HG02678 (cell line): ENCODE measurements at regions not wholly inside any gene's neighbourhood (a gene's known extent, or its start where the extent isn't known, plus 50 kb on each side); places are given as distances from the start of the nearest gene placed in this dataset.
"Not testable (repeated sequence)": the region's sequence is repeated elsewhere in the genome, so short reads cannot be mapped to it uniquely, and the experiment has no call there.

ENCODE experiments used
- ATAC-seq: cut with Tn5 transposase; IDR thresholded peaks from one replicate; pipeline ENCODE4 v1.9.1; 2021; ENCODE audit warnings: mild to moderate bottlenecking, moderate library complexity; ENCODE audit not compliant: unreplicated experiment

DNA sequence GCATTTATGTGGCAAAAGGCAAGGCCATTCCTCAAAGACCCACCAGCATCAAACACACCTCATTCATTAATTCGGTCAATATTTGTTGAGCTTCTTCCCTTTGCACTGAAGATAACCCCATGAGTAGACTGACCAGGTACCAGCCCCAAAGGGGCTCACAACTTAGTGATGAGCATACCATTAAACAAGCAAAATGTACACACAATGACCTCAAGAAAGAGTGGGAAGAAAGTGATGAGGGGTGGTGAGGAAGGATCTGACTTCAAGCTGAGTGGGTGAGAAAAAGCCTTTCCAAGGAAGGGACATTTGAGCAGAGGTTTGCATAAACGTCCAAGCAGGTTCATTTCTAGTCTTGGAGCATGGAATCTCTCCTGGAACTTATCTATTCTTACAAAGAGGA is 562.5 kb downstream of the TOX3 start:
- no peak for ATAC-seq

DNA sequence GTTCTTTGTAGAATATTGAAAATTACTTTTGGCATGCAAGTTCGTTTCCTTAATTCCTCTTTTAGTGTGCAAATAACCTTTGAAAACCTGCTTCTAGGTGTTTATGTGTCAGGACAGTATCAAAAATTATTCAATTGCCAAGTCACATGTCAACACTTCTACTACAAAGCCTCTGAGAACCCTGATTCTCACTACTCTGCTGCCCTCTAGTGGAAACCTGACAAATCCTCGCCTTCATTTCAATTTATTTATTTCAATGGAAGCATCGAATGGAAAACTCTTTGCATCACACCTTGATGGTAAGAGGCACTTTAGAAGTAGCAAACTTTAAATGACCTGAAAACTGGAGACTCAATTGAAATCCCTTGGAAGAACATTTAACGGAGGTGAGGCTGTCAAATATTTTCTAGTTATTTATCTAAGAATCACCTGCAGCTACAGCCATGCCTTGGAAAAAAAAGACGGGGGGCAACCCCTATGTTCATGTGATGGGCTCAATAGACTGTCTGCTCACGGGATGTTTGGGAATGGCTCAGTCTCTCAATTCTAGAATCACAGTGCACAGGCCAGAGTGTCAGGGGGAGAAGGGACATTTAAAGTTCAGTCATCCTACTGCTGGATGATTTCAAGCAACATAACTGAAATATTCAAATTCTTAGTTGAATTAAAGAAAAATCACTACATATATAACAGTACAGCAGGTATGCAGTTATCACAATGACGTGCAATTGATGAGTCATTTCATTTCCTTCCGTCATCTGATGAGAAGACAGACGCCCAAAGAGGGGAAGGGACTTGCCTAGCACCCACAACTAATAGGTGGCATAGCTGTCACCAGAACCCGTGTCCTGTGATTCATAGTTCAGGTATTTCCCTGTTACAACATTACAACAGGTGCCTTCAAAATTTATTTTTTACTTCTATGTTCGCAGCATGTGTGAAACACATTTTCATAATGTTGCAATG is 563.9 kb downstream of the TOX3 start:
- no peak for ATAC-seq

DNA sequence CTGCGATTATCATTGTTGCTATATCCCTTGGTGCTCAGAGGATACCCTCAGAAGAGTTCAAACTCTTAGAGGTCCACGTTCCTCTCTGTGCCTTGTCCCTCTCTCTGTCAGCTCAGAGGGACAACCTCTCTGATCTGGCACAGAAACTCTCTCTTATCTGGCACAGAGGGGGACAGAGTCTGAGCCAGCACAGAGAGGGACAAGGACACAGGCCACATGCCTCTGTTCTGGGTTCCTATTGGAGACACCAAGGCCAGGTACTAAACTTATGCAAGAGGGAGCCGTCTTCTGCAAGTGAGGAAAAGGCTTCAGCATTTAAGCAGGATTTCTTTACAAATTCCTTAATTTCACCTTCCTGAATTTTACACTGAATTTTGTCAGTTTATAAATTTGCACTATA is 565.2 kb downstream of the TOX3 start:
- ATAC-seq: no peak

DNA sequence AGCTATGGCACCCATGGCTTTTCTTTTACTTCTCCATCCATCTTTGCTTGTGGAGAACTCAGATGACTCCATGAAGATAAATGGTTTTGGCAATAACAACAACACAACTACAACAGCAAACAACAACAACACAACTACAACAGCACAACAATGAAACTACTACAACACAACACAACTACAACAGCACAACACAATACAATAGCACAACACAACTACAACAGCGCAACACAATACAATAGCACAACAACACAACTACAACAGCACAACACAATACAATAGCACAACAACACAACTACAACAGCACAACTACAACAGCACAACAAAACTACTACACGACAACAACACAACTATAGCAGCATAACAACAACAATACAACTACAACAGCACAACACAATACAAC is 569.4 kb downstream of the TOX3 start:
- not testable (repeated sequence) for ATAC-seq

DNA sequence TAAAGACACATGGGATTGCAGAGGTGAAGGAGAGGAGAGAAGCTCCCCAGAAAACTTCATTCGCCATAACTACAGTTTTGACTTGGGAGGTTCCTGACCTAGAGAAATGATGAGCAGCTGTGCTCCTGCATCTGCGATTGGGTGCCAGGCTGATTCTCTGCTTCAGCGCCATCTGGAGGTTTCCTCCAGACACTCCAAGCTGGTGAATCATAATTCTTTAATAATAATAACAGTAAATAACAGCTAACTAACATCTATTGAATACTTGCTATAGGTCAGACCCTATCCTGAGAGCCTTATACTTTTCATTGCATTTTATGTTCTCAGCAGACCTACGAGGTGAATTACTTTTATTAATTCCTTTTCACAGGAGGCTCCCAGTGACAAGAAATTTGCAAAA is 575.8 kb downstream of the TOX3 start:
- no peak for ATAC-seq

DNA sequence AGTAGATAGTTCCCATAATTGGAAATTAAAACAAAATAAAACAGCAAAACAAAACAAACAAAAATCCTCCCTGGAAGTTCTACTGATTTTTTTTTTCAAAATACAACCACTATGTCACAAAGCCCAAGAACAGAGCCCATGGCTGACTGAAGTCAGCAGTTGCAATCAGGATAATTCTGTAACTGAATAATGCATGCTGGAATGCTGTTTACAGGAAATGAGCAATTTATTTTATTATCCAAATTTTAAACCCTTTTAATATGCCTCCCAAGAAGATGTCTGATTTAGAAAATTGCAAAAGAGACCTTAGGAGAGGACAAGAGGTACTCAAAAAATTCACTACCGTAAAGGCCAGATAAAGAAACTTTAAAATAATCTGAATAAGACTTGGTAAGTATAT is 578.2 kb downstream of the TOX3 start:
- ATAC-seq: no peak

DNA sequence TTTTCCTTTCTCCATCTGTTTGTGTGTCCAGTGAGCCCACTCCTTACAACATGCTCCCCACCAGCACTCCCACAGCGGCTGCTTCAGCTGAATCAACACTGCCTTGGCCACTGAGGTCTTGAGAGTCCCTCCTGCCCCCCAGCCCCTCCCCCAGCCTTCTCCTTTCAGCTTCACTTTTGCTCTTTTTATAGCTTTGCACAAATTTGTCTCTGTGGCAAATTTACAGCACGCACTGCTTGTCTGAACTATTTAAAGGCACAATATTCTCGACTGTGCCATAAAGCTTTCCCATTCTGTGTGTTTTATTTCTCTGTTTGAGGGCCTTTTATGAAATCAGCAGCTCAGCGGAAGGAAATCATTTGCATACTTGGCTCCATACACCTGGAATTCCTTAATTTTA is 579.3 kb downstream of the TOX3 start:
- no peak for ATAC-seq

DNA sequence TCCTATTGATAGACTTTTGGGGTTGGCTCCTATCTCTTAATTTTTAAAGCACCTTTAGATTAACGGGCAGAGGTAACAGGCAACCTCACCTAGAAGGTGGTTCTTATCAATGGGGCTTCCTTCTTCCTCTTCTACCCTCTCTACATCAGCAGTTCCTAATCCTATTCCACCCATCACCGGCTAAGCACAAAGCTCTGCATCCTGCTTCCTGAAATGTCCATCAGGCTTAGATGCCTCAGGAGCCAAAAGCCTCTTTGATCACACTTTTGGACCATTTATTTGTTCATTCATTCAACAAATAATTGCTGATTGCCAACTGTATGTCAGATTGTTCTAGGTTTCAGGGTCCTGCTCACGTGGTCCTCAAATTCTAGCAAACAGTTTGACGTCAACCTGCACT is 586.0 kb downstream of the TOX3 start:
- ATAC-seq: no peak

DNA sequence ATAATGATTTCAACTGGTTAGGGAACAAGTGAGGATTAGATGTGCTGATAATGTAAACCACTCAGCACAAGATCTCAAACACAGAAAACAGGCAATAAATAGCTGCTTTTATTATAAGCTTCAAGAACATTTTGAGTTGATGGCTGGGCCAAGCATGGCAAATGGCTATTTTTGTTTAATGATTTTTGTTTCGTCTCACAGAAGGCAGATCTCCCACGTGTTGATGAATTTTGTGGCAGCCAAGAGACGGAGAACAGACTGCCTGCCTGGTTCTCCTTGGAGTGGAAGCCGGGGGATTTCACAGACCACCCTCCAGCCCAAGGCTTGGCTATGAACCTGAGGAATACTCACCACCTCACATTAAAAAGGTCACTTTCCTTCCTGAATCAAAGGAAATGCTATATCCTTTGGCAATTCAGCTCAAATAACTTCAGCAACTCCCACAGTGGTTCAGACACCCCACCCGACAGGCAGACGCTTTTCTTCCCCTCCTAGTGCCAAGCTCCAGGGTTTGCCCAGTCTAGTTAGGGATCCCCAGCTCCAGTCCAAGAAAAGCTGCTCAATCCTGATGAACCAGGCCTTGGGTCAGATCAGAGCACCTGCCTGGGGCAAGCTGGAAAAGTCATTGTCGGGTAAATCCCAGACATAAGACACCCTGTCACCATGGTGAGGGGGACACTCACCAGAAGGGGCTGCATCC is 593.5 kb downstream of the TOX3 start:
- ATAC-seq: no peak

DNA sequence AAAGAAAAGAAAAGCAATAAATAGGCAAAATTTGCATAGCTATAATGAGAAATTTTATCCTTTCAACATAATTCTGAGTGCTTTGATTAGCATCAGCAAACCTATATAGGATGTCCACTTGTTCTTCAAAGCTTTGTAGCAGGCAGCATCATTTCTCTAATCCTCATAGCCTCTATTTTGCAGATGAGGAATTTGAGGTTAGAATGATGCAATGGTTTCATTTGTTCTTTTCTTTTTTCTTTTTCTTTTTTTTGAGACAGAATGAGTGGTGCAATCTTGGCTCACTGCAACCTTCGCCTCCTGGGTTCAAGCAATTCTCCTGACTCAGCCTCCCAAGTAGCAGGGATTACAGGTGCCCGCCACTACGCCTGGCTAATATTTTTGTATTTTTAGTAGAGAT is 594.4 kb downstream of the TOX3 start:
- no peak for ATAC-seq

DNA sequence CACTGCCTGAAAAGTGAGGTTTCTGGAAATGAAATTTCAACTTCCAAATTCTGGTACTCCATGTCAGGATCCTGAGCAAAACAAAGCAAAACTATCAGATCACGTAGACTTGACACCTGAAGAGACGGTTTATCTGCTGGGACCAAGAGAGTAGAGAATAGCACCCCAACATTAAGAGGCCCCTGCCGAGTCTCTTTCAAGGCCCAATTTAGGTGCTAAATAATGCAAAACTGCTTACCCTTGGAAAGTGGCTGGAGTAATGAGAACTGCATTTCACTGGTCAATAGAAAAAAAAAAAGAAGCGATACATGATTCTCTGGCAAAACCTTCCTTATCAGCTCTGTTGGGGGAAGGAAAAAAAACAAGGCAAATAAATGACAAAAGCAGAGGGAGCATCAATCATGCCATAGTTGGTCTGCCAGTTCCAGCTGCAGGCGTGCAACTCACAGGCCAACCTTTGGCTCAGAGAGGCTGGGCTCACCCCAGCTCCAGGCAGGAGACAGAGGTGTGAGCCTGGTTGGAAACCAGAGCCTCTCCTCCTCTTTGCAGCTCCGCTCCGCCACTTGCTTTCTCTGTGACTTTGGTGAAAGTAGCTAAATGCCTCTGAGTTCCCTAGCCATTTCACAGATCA is 595.2 kb downstream of the TOX3 start:
- no peak for ATAC-seq

DNA sequence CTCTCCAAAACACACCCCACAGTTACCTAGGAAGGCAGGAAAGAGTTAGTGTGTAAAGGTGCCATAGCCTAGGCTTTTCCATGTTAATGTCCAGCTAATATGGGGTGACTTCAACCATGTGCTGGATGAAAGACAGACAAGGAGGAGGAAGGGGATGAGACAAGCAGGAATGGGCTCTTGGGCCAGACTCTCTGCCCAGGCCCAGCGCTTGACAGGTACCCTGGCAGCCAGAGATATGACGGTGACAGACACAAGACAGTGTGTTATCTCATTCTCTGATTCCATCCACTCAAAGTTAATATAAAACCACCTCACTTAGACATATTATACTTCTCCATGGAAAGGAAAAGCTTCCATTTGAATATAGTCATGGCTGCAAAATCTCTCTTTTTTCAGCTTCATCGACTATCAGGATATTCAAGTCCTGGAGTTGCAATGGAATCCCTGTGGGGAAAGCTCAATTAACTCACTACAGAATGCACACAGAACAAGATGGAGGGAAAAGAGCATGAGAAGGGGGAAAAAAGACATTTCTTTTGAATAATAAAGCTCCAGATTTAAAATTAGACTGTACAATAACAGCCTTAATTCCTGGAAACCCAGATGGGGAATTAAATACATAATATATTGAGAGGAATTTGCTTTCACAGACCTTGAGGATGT is 596.7 kb downstream of the TOX3 start:
- no peak for ATAC-seq

DNA sequence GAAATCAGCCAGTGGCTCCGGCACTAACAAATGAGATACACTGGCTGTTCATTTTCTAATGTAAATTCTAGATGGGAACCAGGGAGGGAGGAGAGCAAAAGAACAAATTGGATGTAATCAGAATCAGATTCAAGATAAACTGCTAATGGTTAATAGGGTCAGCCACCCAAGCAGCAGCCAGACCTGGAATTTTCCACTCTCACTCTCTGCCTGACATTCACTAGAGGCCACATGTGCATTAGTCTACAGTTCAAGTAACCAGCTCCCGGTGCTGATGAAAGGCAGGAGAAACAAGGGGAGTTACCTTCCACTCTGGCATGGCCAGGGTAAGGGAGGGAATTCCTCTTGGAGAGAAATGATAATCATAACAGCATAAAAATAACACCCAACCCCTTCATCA is 597.7 kb downstream of the TOX3 start:
- no peak for ATAC-seq

DNA sequence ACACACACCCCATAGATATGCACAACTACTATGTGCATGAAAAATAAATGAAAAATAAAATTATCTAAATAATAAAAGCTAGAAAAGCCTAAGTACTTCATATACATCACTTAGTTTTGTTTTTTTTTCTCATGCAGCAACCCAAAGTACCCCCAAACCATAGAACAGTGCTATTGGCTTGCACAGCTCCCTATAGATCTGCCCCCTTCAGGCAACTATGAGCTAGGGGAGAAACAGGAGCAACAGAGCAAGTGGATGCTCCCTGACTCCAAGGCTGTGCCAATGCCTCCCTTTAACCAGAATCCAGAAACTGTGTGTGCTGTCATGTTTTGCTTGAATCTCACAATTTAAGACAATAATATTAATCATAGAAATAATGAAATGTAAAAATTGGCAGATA is 605.5 kb downstream of the TOX3 start:
- no peak for ATAC-seq

DNA sequence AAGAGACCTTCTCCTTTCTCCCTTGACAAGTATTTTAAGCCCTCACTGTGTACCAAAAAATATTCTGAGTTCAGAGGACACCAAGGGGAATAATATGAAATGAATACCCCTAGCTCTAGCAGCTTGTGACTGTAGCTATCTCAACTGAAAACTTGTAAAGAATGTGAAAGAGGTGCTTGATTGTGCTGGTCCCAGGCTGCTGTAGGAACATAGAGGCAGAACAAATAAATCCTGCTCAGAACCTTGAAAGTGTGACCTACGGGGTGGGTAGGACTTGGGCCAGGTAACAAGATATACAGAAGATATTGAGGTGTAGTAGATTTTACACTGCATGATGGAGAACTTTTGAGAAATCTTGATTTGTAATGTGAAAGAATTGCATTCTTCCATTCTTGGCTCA is 606.8 kb downstream of the TOX3 start:
- no peak for ATAC-seq

DNA sequence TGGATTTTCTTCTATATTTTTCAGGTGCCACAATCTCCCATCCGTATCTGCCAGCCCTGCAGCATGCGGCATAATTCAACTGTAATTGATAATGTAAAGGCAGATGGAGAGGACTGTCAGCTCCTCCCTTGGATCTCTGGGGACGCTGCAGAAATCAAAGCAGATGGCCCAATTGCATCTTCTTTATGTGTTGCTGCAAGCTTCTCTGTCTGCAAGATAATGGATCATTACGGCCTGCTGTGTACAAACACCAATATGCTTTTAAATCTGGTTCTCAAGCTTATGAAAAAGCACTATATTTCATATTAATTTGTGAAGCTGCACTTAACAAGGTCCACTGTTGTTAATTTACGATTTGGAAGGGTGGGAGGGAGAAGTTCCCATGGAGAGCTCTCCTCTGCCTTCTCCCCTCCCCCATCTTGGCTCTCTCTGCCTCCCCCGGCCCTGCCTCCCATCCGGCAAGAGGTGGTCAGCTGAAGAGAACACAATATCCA is 607.5 kb downstream of the TOX3 start:
- ATAC-seq: no peak

DNA sequence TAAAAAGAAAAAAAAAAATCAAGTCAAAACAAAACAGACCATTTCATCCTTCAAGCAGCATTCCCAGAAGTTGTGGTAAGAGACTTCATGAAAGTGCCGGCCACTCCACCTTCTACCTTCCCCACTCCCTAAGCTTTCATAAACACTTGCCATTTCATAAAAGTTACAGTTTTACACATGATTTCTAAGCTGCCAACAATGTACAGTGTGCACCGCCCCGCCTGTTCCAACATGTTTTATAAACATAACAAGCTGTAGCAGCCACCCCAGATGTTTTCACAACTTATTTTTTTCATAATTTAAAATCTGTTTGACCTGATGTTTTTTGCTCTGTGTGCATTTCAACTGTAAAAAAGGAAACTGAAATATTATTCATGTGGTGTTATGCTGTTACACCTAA is 608.1 kb downstream of the TOX3 start:
- ATAC-seq: no peak

DNA sequence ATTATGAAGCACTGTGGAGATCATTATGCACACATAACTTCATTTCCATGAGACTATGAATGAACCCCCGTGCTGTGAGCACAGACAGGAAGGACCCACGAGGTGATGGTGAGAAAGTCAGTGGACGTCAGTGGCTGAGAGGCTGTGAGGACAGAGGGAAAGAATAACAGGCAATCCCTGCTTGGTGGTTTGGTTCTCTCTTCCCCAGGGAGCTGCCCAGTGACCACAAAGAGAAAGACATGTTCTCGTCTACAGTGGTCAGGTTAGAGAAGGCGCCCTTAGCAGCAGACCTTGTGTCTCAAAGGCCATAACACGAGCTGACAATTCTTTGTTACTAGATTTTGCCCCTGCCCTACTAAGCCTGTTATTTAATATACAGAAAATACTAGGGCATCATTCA is 609.2 kb downstream of the TOX3 start:
- no peak for ATAC-seq

DNA sequence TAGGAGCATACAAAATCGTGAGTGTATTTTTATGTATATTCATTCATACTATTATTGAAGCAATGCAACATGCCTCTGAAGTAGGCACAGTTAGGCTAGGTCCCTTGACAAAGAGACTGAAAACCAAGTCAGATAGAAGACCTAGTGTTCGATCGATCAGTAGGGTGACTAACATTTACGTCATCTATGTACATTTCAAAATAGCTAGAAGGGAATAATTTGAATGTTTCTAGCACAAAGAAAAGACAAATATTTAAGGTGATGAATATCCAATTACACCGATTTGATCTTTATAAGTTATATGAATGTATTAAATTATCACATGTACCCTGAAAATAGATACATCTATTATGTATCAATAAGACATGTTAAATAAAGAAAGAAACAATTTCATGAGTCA is 610.1 kb downstream of the TOX3 start:
- ATAC-seq: no peak

DNA sequence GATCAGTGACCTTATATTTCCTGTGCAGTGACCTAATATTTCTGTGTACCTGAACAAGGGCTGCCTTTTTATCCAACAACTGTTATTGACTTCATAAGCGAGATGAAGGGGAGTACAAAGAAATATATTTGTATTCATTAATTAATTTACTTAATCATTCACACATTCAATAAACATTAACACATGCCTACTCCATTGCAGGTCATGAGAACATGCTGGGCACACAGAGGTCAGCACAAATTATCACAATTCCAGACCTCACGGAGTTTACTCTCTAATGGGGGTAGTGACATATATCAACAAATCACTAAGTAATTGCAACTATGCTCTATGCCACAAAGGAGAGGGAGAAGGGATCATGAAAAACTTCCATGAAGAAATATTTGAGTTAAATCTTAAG is 614.6 kb downstream of the TOX3 start:
- no peak for ATAC-seq

DNA sequence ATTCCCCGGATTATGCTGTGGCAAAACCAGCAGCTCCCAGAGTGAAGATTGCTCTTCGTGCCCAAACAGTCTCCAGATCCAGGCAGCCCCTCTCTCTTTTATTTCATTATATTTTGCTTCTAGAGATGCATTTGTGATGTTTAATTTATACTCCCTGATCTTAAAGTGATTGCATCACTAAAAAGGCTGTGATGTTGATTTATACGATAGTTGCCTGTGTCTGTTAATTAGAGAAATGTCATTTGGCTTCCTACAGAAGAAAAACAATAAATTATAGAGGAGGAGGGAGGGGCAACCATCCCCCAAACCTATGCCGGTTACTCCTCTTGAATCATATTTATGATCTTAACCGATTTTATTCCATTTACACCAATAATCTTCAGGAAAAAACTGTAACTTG is 615.3 kb downstream of the TOX3 start:
- no peak for ATAC-seq
